NB4 (cell line): ENCODE measurements at regions not wholly inside any gene's neighbourhood (a gene's known extent, or its start where the extent isn't known, plus 50 kb on each side); places are given as distances from the start of the nearest gene placed in this dataset.

Experiments used
- POLR2A ChIP-seq: IDR thresholded peaks from 2 replicates; pipeline ENCODE4 v1.6.1; 2011; ENCODE audit warnings: mild to moderate bottlenecking; ENCODE audit not compliant: insufficient read length; ENCODE audit errors: extremely low read depth
- TF ChIP-seq, protein P1 (sequence below): IDR thresholded peaks from one replicate; pipeline ENCODE4 v1.5.1; 2012; ENCODE audit warnings: low read depth, low read length

DNA sequence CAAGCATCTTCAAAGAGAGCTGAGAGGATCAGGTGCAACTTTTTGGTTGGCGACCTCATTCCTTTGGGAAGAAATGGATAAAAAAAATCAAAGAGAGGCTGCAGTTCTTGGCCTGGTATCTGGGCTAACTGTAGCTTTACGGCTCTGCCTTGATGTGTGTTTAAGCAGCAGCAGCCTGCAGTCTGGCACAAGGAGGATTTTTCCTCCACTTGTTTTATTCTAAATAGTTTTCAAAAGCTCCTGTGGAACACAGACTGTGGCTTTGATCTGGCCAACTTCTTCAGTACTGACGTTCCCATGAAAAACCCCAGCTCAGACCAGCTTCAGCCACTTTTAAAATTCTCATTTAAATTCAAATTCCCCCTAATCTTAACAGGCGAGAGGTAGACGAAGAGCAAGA lies 137.3 kb downstream of the HDGFL1 start:
- TF ChIP-seq POLR2A = no peak
- TF ChIP-seq, protein P1, sequence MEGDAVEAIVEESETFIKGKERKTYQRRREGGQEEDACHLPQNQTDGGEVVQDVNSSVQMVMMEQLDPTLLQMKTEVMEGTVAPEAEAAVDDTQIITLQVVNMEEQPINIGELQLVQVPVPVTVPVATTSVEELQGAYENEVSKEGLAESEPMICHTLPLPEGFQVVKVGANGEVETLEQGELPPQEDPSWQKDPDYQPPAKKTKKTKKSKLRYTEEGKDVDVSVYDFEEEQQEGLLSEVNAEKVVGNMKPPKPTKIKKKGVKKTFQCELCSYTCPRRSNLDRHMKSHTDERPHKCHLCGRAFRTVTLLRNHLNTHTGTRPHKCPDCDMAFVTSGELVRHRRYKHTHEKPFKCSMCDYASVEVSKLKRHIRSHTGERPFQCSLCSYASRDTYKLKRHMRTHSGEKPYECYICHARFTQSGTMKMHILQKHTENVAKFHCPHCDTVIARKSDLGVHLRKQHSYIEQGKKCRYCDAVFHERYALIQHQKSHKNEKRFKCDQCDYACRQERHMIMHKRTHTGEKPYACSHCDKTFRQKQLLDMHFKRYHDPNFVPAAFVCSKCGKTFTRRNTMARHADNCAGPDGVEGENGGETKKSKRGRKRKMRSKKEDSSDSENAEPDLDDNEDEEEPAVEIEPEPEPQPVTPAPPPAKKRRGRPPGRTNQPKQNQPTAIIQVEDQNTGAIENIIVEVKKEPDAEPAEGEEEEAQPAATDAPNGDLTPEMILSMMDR = no peak
